AG10803 (cell line): ENCODE measurements at regions not wholly inside any gene's neighbourhood (a gene's known extent, or its start where the extent isn't known, plus 50 kb on each side); places are given as distances from the start of the nearest gene placed in this dataset.

Source experiments
- DNase-seq: peaks from one replicate; pipeline ENCODE4 v3.0.0; 2010; ENCODE audit warnings: low read depth
- H3K4me3 ChIP-seq: 2 replicates; pipeline ENCODE4 v1.5.1; 2011; ENCODE audit warnings: mild to moderate bottlenecking, low read length, control low read depth
- TF ChIP-seq, protein P1 (sequence below): conservative IDR thresholded peaks from 2 replicates; pipeline ENCODE4 v1.5.1; 2011; ENCODE audit warnings: mild to moderate bottlenecking, low read length, control low read depth, inconsistent platforms

DNA sequence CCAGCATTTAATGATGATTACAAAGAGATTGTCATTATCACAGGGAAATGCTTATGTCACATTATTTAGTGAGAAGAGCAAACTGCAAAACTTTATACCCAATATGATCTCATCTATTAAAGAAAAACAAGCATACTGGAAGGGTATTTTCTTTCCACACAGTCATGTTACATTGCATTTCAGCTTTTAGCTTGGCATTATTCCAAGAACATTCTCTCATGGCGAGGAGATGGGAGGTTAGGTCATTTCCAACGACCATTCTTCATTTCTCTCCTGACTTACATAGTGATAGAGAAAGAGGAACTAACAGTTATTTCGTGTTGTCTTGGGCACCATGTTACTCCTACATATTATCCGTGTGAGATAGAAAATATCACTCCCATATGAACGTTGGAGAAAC, 309.4 kb upstream of the XYLT1 start:
- no peak overlapping the region for H3K4me3 ChIP-seq
- DNase-seq = no peak
- TF ChIP-seq, protein P1, sequence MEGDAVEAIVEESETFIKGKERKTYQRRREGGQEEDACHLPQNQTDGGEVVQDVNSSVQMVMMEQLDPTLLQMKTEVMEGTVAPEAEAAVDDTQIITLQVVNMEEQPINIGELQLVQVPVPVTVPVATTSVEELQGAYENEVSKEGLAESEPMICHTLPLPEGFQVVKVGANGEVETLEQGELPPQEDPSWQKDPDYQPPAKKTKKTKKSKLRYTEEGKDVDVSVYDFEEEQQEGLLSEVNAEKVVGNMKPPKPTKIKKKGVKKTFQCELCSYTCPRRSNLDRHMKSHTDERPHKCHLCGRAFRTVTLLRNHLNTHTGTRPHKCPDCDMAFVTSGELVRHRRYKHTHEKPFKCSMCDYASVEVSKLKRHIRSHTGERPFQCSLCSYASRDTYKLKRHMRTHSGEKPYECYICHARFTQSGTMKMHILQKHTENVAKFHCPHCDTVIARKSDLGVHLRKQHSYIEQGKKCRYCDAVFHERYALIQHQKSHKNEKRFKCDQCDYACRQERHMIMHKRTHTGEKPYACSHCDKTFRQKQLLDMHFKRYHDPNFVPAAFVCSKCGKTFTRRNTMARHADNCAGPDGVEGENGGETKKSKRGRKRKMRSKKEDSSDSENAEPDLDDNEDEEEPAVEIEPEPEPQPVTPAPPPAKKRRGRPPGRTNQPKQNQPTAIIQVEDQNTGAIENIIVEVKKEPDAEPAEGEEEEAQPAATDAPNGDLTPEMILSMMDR = no peak

GRCh38 chr16:17777408-17777863, 306.7 kb upstream of the XYLT1 start:
- H3K4me3 ChIP-seq = no peak overlapping the region
- TF ChIP-seq, protein P1 = no peak
- DNase-seq = peak; percentile 75

DNA sequence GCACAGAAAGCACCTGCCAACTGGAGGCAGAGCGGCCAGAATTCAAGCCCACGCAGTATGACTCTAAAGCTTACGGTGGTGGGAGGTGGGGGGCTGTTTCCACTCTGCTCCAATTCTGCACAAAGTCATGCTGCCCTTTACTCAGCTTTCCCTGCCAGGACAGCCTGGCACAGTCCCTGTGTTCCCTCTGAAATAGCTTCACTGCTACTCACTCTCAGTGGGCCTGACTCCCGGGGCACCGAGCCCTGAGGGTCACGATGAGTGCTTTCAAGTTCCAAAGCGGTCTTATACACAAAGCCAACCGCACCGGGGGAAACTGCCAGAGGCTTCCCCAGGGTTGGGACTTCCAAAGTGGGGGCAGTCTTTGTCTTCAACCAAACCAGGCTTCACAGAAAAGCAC, 306.1 kb upstream of the XYLT1 start:
- DNase-seq = no peak
- H3K4me3 ChIP-seq = no peak overlapping the region
- TF ChIP-seq, protein P1 = no peak

- TF ChIP-seq, protein P1 = no peak
- no peak for DNase-seq
- H3K4me3 ChIP-seq = no peak overlapping the region
These were observed 305.7 kb upstream of the XYLT1 start for GRCh38 chr16:17776465-17776864.

DNA sequence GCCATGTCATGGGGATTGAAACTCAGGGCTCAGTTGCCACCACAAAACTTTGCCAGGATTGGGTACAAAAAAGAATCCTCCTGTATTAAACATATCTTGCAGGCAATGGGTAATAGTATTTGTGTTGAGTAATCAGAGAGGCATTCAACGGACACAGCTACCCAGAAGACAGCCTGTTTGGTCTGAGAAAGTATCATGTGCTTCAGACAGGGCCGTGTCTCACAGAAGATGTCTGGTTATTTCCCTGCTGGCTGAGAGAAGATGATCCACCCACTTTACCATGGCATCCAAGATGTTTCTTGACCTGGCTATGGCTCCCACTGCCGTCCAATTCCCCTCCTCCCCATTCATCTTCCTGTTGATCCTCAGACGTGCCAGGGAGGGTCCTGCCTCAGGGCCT, 304.3 kb upstream of the XYLT1 start:
- H3K4me3 ChIP-seq = no peak overlapping the region
- peak; percentile 48 for DNase-seq
- TF ChIP-seq, protein P1 = no peak

DNA sequence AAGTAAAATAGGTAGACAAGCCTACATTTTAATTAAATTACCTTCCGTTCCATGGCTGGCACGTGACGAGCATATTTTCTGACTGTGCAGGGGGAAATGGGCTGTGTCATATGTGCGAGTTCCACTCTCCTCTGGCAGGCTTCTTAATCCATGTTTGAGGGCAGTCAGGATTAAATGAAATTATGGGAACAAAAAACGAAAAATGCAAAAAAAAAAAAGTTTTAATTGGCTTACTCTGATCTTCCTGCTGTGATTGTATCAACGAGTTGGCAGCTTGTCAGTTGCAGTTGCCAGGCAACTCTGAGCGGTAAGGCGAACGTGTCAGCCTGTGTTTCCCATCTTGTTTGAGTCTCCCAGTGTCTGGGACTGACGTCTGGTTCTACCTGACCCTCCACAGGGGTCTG, 302.9 kb upstream of the XYLT1 start:
- DNase-seq = peak; percentile 62
- TF ChIP-seq, protein P1 = no peak
- H3K4me3 ChIP-seq = no peak overlapping the region

DNA sequence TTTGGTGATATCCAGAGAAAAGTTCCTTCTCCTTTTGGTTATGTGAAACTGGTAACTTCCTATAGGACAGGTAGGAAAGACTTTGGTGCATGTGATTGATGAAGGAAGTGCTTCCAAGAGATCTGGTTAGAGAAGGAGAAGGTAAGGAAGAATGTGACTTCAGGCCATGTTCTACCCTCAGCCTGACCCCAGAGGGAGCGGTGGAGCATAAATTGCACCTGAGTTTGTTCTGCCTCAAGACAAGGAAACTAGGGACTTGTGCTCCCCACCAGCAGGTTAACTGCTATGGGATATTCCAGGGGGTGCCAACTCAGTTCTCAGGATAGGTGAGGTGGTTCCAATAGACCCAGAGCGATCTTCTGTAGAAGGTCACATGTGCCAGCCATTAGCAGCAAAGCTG, 299.3 kb upstream of the XYLT1 start:
- no peak for DNase-seq
- TF ChIP-seq, protein P1 = no peak
- H3K4me3 ChIP-seq = no peak overlapping the region
